ENCODE measurements at regions not wholly inside any gene's neighbourhood (a gene's known extent, or its start where the extent isn't known, plus 50 kb on each side); places are given as distances from the start of the nearest gene placed in this dataset.

DNA sequence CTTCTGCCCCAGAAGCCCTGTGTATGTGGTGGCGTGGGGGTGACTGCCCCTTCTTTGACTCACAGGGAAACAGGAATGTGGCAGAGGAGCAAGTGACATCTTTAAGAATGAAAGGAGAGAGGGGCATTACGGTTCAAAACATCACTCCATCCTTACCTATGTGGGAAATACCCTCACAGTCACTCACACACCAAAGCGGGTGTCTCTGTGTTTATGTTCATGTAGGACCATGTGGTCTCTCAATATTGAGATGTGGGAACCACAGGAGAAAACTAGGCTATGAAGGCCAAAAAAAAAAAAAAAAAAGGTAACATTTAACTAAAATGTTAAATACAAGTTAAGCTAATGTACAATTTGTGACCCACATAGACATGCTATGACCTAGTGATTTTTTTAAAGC is 153.6 kb upstream of the GPR12 start:
- TF ChIP-seq CTCF (IDR thresholded peaks at IDR 0.05) (no peak), POLR2A (IDR thresholded peaks at IDR 0.05) (no peak)

Data from adrenal gland (tissue), 5 donors.